ENCODE measurements at regions not wholly inside any gene's neighbourhood (a gene's known extent, or its start where the extent isn't known, plus 50 kb on each side); places are given as distances from the start of the nearest gene placed in this dataset.

- TF ChIP-seq CTCF (IDR thresholded peaks at IDR 0.05; ENCODE audit: low read depth, low read length, poor library complexity, severe bottlenecking) (no peak), EZH2phosphoT487 (IDR thresholded peaks at IDR 0.05; ENCODE audit: borderline replicate concordance, low read length) (no peak)
Observed at GRCh38 chr5:68055686-68056085, 159.9 kb upstream of the PIK3R1 start.

Measured in DOHH2 (cell line).